PC-9 (cell line): ENCODE measurements at regions not wholly inside any gene's neighbourhood (a gene's known extent, or its start where the extent isn't known, plus 50 kb on each side); places are given as distances from the start of the nearest gene placed in this dataset.

Experiments used
- EZH2 ChIP-seq: fragments of 200-600 bp; sonication (generic); IDR thresholded peaks from 2 replicates; pipeline ENCODE4 v1.8.0; 2017; ENCODE audit warnings: antibody characterized with exemption, low read depth
- TF ChIP-seq, protein P1 (sequence below): fragments of 200-600 bp; sonication (generic); conservative IDR thresholded peaks from 2 replicates; pipeline ENCODE4 v1.6.1; 2017; ENCODE audit warnings: mixed run types, antibody characterized with exemption, mild to moderate bottlenecking, moderate library complexity

DNA sequence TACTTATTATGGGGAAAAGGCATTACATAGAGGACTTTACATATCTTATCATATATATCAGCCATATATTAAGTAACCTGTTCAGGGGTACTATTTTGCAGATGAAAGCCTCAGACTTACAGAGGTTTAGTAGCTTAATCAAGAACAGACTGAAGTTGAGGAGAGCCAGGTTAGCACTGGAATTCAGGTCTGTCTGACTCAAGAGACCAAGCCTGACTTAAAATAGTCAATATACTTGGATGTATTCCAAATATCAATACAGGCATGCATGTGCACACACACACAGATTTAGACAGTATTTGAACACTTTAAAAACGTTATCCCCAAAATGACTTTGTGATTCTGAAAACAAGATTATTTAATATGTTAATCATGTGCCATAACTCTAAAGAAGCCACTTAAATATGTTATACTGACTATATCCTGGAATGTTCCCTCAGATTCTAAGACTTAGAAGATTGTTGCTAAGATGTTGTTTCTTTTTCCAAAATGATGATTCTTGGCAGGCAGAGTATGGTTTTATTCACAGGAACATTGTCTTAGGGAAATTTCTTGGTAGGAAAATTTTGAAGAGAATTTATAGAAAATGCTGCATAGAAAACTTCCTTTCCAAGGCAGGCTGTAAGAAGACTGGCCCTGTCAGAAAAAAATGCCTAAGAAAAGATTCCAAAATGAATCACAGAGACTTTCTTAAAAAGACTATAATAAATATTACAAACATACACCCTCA lies 61.6 kb downstream of the ADAMTS1 start:
- TF ChIP-seq, protein P1, sequence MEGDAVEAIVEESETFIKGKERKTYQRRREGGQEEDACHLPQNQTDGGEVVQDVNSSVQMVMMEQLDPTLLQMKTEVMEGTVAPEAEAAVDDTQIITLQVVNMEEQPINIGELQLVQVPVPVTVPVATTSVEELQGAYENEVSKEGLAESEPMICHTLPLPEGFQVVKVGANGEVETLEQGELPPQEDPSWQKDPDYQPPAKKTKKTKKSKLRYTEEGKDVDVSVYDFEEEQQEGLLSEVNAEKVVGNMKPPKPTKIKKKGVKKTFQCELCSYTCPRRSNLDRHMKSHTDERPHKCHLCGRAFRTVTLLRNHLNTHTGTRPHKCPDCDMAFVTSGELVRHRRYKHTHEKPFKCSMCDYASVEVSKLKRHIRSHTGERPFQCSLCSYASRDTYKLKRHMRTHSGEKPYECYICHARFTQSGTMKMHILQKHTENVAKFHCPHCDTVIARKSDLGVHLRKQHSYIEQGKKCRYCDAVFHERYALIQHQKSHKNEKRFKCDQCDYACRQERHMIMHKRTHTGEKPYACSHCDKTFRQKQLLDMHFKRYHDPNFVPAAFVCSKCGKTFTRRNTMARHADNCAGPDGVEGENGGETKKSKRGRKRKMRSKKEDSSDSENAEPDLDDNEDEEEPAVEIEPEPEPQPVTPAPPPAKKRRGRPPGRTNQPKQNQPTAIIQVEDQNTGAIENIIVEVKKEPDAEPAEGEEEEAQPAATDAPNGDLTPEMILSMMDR = no peak
- TF ChIP-seq EZH2 = no peak
